ENCODE measurements at regions not wholly inside any gene's neighbourhood (a gene's known extent, or its start where the extent isn't known, plus 50 kb on each side); places are given as distances from the start of the nearest gene placed in this dataset.
"Not testable (repeated sequence)": the region's sequence is repeated elsewhere in the genome, so short reads cannot be mapped to it uniquely, and the experiment has no call there.

GRCh38 chr4:54596201-54596600 is 61.6 kb upstream of the KIT start:
- Mint-ChIP-seq H3K4me3 (ENCODE audit: unreplicated experiment) (no peak overlapping the region), H3K9me3 (ENCODE audit: unreplicated experiment) (no peaks in the 10 kb centered on the region), H3K27me3 (ENCODE audit: unreplicated experiment) (no peaks in the 10 kb centered on the region), H3K36me3 (ENCODE audit: unreplicated experiment) (no peaks in the 10 kb centered on the region), H3K27ac (ENCODE audit: unreplicated experiment) (no peak overlapping the region), H3K4me1 (ENCODE audit: unreplicated experiment) (no peaks in the 10 kb centered on the region)
- no peak for TF ChIP-seq CTCF (IDR thresholded peaks at IDR 0.05)
- DNase-seq (ENCODE audit: extremely low spot score, unreplicated experiment): no peak

GRCh38 chr4:54597678-54598077 is 60.1 kb upstream of the KIT start:
- H3K4me3 Mint-ChIP-seq (ENCODE audit: unreplicated experiment); H3K36me3 Mint-ChIP-seq (ENCODE audit: unreplicated experiment); H3K4me1 Mint-ChIP-seq (ENCODE audit: unreplicated experiment); DNase-seq (ENCODE audit: extremely low spot score, unreplicated experiment); H3K27ac Mint-ChIP-seq (ENCODE audit: unreplicated experiment); H3K9me3 Mint-ChIP-seq (ENCODE audit: unreplicated experiment); H3K27me3 Mint-ChIP-seq (ENCODE audit: unreplicated experiment): not testable (repeated sequence)

- DNase-seq (ENCODE audit: extremely low spot score, unreplicated experiment); H3K27me3 Mint-ChIP-seq (ENCODE audit: unreplicated experiment): not testable (repeated sequence)
These were observed 55.6 kb upstream of the KIT start for GRCh38 chr4:54602175-54602574.

GRCh38 chr4:54607067-54607466 is 50.7 kb upstream of the KIT start:
- Mint-ChIP-seq H3K4me1 (ENCODE audit: unreplicated experiment) (no peaks in the 10 kb centered on the region), H3K27me3 (ENCODE audit: unreplicated experiment) (no peaks in the 10 kb centered on the region), H3K4me3 (ENCODE audit: unreplicated experiment) (no peak overlapping the region), H3K9me3 (ENCODE audit: unreplicated experiment) (peaks cover 4% of the 10 kb centered on the region), H3K36me3 (ENCODE audit: unreplicated experiment) (peaks cover 2% of the 10 kb centered on the region), H3K27ac (ENCODE audit: unreplicated experiment) (no peak overlapping the region)
- DNase-seq (ENCODE audit: extremely low spot score, unreplicated experiment): no peak
- TF ChIP-seq CTCF (IDR thresholded peaks at IDR 0.05): no peak

More at GRCh38 chr4:54602175-54602574, 55.6 kb upstream of the KIT start:
- H3K4me3 Mint-ChIP-seq (ENCODE audit: unreplicated experiment); H3K9me3 Mint-ChIP-seq (ENCODE audit: unreplicated experiment); H3K36me3 Mint-ChIP-seq (ENCODE audit: unreplicated experiment); H3K4me1 Mint-ChIP-seq (ENCODE audit: unreplicated experiment); H3K27ac Mint-ChIP-seq (ENCODE audit: unreplicated experiment): not testable (repeated sequence)

GRCh38 chr4:54607521-54607920 is 50.2 kb upstream of the KIT start:
- no peak for DNase-seq (ENCODE audit: extremely low spot score, unreplicated experiment)
- Mint-ChIP-seq H3K4me3 (ENCODE audit: unreplicated experiment) (no peak overlapping the region), H3K9me3 (ENCODE audit: unreplicated experiment) (peaks cover 4% of the 10 kb centered on the region), H3K4me1 (ENCODE audit: unreplicated experiment) (no peaks in the 10 kb centered on the region), H3K36me3 (ENCODE audit: unreplicated experiment) (peaks cover 2% of the 10 kb centered on the region), H3K27ac (ENCODE audit: unreplicated experiment) (no peak overlapping the region), H3K27me3 (ENCODE audit: unreplicated experiment) (no peaks in the 10 kb centered on the region)
- TF ChIP-seq CTCF (IDR thresholded peaks at IDR 0.05): no peak

Data from osteocyte (in vitro differentiated cells).